ENCODE measurements at regions not wholly inside any gene's neighbourhood (a gene's known extent, or its start where the extent isn't known, plus 50 kb on each side); places are given as distances from the start of the nearest gene placed in this dataset.

GRCh38 chr12:127115468-127116035 lies 1151.4 kb upstream of the TMEM132C start:
- TF ChIP-seq POLR2AphosphoS5 (IDR thresholded peaks at IDR 0.05; ENCODE audit: low read depth) (no peak), CTCF (conservative IDR thresholded peaks at IDR 0.05; ENCODE audit: low read depth in 2 of 2) (no peak), CREB1 (CRISPR knock-in tag; IDR thresholded peaks at IDR 0.05; ENCODE audit: low read depth) (no peak), REST (IDR thresholded peaks at IDR 0.05; ENCODE audit: unreplicated experiment) (no peak), NANOG (IDR thresholded peaks at IDR 0.05; ENCODE audit: borderline replicate concordance) (no peak), EZH2 (IDR thresholded peaks at IDR 0.05; ENCODE audit: low read depth, unreplicated experiment) (no peak), JUNB (IDR thresholded peaks at IDR 0.05; ENCODE audit: unreplicated experiment) (no peak)
